ENCODE measurements at regions not wholly inside any gene's neighbourhood (a gene's known extent, or its start where the extent isn't known, plus 50 kb on each side); places are given as distances from the start of the nearest gene placed in this dataset.

DNA sequence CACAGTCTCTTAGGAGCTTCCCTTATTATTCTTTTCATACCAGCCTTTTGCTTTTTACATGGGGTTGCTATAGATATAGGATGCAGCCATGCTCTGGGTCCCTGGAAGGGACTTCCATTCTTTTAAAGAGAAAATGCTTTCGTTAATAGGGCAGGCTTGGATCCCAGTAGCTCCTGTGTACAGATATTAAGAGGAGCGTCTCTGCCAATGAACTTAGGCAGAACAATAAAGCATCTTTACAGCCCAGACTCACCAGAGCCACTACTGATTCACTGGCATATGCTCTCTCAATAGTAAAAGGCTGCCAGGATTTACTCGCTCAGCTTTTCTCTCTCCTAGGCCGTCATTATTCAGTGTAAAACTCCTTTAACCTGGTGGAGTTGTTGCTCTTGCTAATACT, 1385.4 kb upstream of the PIK3C3 start:
- TF ChIP-seq, protein P1, sequence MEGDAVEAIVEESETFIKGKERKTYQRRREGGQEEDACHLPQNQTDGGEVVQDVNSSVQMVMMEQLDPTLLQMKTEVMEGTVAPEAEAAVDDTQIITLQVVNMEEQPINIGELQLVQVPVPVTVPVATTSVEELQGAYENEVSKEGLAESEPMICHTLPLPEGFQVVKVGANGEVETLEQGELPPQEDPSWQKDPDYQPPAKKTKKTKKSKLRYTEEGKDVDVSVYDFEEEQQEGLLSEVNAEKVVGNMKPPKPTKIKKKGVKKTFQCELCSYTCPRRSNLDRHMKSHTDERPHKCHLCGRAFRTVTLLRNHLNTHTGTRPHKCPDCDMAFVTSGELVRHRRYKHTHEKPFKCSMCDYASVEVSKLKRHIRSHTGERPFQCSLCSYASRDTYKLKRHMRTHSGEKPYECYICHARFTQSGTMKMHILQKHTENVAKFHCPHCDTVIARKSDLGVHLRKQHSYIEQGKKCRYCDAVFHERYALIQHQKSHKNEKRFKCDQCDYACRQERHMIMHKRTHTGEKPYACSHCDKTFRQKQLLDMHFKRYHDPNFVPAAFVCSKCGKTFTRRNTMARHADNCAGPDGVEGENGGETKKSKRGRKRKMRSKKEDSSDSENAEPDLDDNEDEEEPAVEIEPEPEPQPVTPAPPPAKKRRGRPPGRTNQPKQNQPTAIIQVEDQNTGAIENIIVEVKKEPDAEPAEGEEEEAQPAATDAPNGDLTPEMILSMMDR (IDR thresholded peaks at IDR 0.05; ENCODE audit: low read depth, low read length, poor library complexity, severe bottlenecking), result no peak
- no peak for TF ChIP-seq EZH2phosphoT487 (IDR thresholded peaks at IDR 0.05; ENCODE audit: borderline replicate concordance, low read length)

All from DOHH2 (cell line).